ENCODE measurements at regions not wholly inside any gene's neighbourhood (a gene's known extent, or its start where the extent isn't known, plus 50 kb on each side); places are given as distances from the start of the nearest gene placed in this dataset.

- WGBS, result 81% methylated on average over 3 of the region's 3 CpGs
- Histone ChIP-seq H3K4me3 (ENCODE audit: low read depth, low read length) (no peak overlapping the region), H3K27ac (ENCODE audit: low read depth) (no peak overlapping the region), H3K36me3 (ENCODE audit: insufficient read depth) (no peaks in the 10 kb centered on the region), H3K4me1 (ENCODE audit: insufficient read depth) (no peaks in the 10 kb centered on the region)
- DNase-seq (ENCODE audit: extremely low spot score), result no peak
Observed at GRCh38 chr1:34418166-34418565, 241.5 kb downstream of the C1orf94 start.

GRCh38 chr1:34419663-34420136 is 243.0 kb downstream of the C1orf94 start:
- no peak overlapping the region for H3K27ac ChIP-seq (ENCODE audit: low read depth)
- no peaks in the 10 kb centered on the region for H3K4me1 ChIP-seq (ENCODE audit: insufficient read depth)
- WGBS, result 40% methylated on average over 5 of the region's 5 CpGs
- peak; percentile 23 for DNase-seq (ENCODE audit: extremely low spot score)
- H3K4me3 ChIP-seq (ENCODE audit: low read depth, low read length), result no peak overlapping the region
- H3K36me3 ChIP-seq (ENCODE audit: insufficient read depth), result no peaks in the 10 kb centered on the region

- 26% methylated on average over 5 of the region's 5 CpGs for WGBS
- no peak for DNase-seq (ENCODE audit: extremely low spot score)
- Histone ChIP-seq H3K4me3 (ENCODE audit: low read depth, low read length) (no peak overlapping the region), H3K27ac (ENCODE audit: low read depth) (no peak overlapping the region), H3K4me1 (ENCODE audit: insufficient read depth) (no peaks in the 10 kb centered on the region), H3K36me3 (ENCODE audit: insufficient read depth) (no peaks in the 10 kb centered on the region)
Observed at GRCh38 chr1:34425046-34425445, 248.3 kb downstream of the C1orf94 start.

- WGBS, result 63% methylated on average over 2 of the region's 2 CpGs
- Histone ChIP-seq H3K36me3 (ENCODE audit: insufficient read depth) (no peaks in the 10 kb centered on the region), H3K4me1 (ENCODE audit: insufficient read depth) (no peaks in the 10 kb centered on the region), H3K4me3 (ENCODE audit: low read depth, low read length) (no peak overlapping the region), H3K27ac (ENCODE audit: low read depth) (no peak overlapping the region)
- DNase-seq (ENCODE audit: extremely low spot score), result no peak
Observed at GRCh38 chr1:34425785-34426184, 249.1 kb downstream of the C1orf94 start.

- no peak for DNase-seq (ENCODE audit: extremely low spot score)
- no peak overlapping the region for H3K4me3 ChIP-seq (ENCODE audit: low read depth, low read length)
- H3K27ac ChIP-seq (ENCODE audit: low read depth), result no peak overlapping the region
- H3K36me3 ChIP-seq (ENCODE audit: insufficient read depth), result no peaks in the 10 kb centered on the region
- no peaks in the 10 kb centered on the region for H3K4me1 ChIP-seq (ENCODE audit: insufficient read depth)
Observed at GRCh38 chr1:34426325-34426896, 249.7 kb downstream of the C1orf94 start.

- 91% methylated on average over 4 of the region's 4 CpGs for WGBS
- Histone ChIP-seq H3K27ac (ENCODE audit: low read depth) (no peak overlapping the region), H3K4me3 (ENCODE audit: low read depth, low read length) (no peak overlapping the region), H3K4me1 (ENCODE audit: insufficient read depth) (no peaks in the 10 kb centered on the region), H3K36me3 (ENCODE audit: insufficient read depth) (no peaks in the 10 kb centered on the region)
- no peak for DNase-seq (ENCODE audit: extremely low spot score)
Observed at GRCh38 chr1:34427170-34427569, 250.5 kb downstream of the C1orf94 start.

- WGBS, result 82% methylated on average over 5 of the region's 5 CpGs
Observed at GRCh38 chr1:34433099-34433498, 256.4 kb downstream of the C1orf94 start.

GRCh38 chr1:34436836-34437235 is 260.1 kb downstream of the C1orf94 start:
- H3K4me1 ChIP-seq (ENCODE audit: insufficient read depth), result no peaks in the 10 kb centered on the region
- 73% methylated on average over 3 of the region's 3 CpGs for WGBS
- no peak overlapping the region for H3K4me3 ChIP-seq (ENCODE audit: low read depth, low read length)
- no peak overlapping the region for H3K27ac ChIP-seq (ENCODE audit: low read depth)
- no peaks in the 10 kb centered on the region for H3K36me3 ChIP-seq (ENCODE audit: insufficient read depth)
- DNase-seq (ENCODE audit: extremely low spot score), result no peak

More at GRCh38 chr1:34433099-34433498, 256.4 kb downstream of the C1orf94 start:
- no peaks in the 10 kb centered on the region for H3K36me3 ChIP-seq (ENCODE audit: insufficient read depth)
- H3K4me1 ChIP-seq (ENCODE audit: insufficient read depth), result no peaks in the 10 kb centered on the region
- H3K27ac ChIP-seq (ENCODE audit: low read depth), result no peak overlapping the region
- DNase-seq (ENCODE audit: extremely low spot score), result no peak
- H3K4me3 ChIP-seq (ENCODE audit: low read depth, low read length), result no peak overlapping the region

GRCh38 chr1:34441259-34442069 is 264.8 kb downstream of the C1orf94 start:
- no peaks in the 10 kb centered on the region for H3K4me1 ChIP-seq (ENCODE audit: insufficient read depth)
- no peaks in the 10 kb centered on the region for H3K36me3 ChIP-seq (ENCODE audit: insufficient read depth)
- no peak for DNase-seq (ENCODE audit: extremely low spot score)
- WGBS, result 41% methylated on average over 19 of the region's 19 CpGs
- H3K4me3 ChIP-seq (ENCODE audit: low read depth, low read length), result no peak overlapping the region
- H3K27ac ChIP-seq (ENCODE audit: low read depth), result no peak overlapping the region

GRCh38 chr1:34444516-34444915 is 267.8 kb downstream of the C1orf94 start:
- H3K4me1 ChIP-seq (ENCODE audit: insufficient read depth), result no peaks in the 10 kb centered on the region
- H3K4me3 ChIP-seq (ENCODE audit: low read depth, low read length), result no peak overlapping the region
- H3K27ac ChIP-seq (ENCODE audit: low read depth), result no peak overlapping the region
- no peaks in the 10 kb centered on the region for H3K36me3 ChIP-seq (ENCODE audit: insufficient read depth)
- no peak for DNase-seq (ENCODE audit: extremely low spot score)
- 32% methylated on average over 2 of the region's 2 CpGs for WGBS

- no peaks in the 10 kb centered on the region for H3K4me1 ChIP-seq (ENCODE audit: insufficient read depth)
- no peaks in the 10 kb centered on the region for H3K36me3 ChIP-seq (ENCODE audit: insufficient read depth)
- DNase-seq (ENCODE audit: extremely low spot score), result no peak
- H3K4me3 ChIP-seq (ENCODE audit: low read depth, low read length), result no peak overlapping the region
- H3K27ac ChIP-seq (ENCODE audit: low read depth), result no peak overlapping the region
- 92% methylated on average over 3 of the region's 3 CpGs for WGBS
Observed at GRCh38 chr1:34450325-34450724, 273.6 kb downstream of the C1orf94 start.

GRCh38 chr1:34452451-34452850 is 275.7 kb downstream of the C1orf94 start:
- Histone ChIP-seq H3K36me3 (ENCODE audit: insufficient read depth) (no peaks in the 10 kb centered on the region), H3K4me3 (ENCODE audit: low read depth, low read length) (no peak overlapping the region), H3K27ac (ENCODE audit: low read depth) (no peak overlapping the region), H3K4me1 (ENCODE audit: insufficient read depth) (no peaks in the 10 kb centered on the region)
- no peak for DNase-seq (ENCODE audit: extremely low spot score)
- WGBS, result 88% methylated on average over 2 of the region's 2 CpGs

- DNase-seq (ENCODE audit: extremely low spot score), result no peak
- WGBS, result 79% methylated on average over 7 of the region's 7 CpGs
- H3K36me3 ChIP-seq (ENCODE audit: insufficient read depth), result no peaks in the 10 kb centered on the region
Observed at GRCh38 chr1:34455121-34455520, 278.4 kb downstream of the C1orf94 start.

GRCh38 chr1:34460193-34460592 is 283.5 kb downstream of the C1orf94 start:
- WGBS, result 60% methylated on average over 6 of the region's 6 CpGs
- DNase-seq (ENCODE audit: extremely low spot score), result no peak
- no peak overlapping the region for H3K27ac ChIP-seq (ENCODE audit: low read depth)
- no peaks in the 10 kb centered on the region for H3K4me1 ChIP-seq (ENCODE audit: insufficient read depth)
- H3K4me3 ChIP-seq (ENCODE audit: low read depth, low read length), result no peak overlapping the region
- H3K36me3 ChIP-seq (ENCODE audit: insufficient read depth), result no peaks in the 10 kb centered on the region

More at GRCh38 chr1:34455121-34455520, 278.4 kb downstream of the C1orf94 start:
- Histone ChIP-seq H3K4me1 (ENCODE audit: insufficient read depth) (no peaks in the 10 kb centered on the region), H3K4me3 (ENCODE audit: low read depth, low read length) (no peak overlapping the region), H3K27ac (ENCODE audit: low read depth) (no peak overlapping the region)
